Loucy (cell line): ENCODE measurements at regions not wholly inside any gene's neighbourhood (a gene's known extent, or its start where the extent isn't known, plus 50 kb on each side); places are given as distances from the start of the nearest gene placed in this dataset.
"Not testable (repeated sequence)": the region's sequence is repeated elsewhere in the genome, so short reads cannot be mapped to it uniquely, and the experiment has no call there.

Experiments used
- H2AFZ ChIP-seq: fragments of 200-600 bp; sonication (generic); 2 replicates; pipeline ENCODE4 v1.6.0; 2016; ENCODE audit warnings: antibody characterized with exemption, mild to moderate bottlenecking, low read length, moderate library complexity
- H3F3A ChIP-seq: fragments of 200-600 bp; 2 replicates; pipeline ENCODE4 v1.6.0; 2016; ENCODE audit warnings: antibody characterized with exemption, low read depth, mild to moderate bottlenecking
- H3K27me3 ChIP-seq: fragments of 200-600 bp; sonication (generic); 2 replicates; pipeline ENCODE4 v1.6.1; 2014; ENCODE audit warnings: low read length, mild to moderate bottlenecking; ENCODE audit not compliant: insufficient read depth, poor library complexity, severe bottlenecking
- H3K36me3 ChIP-seq: fragments of 200-600 bp; sonication (generic); 2 replicates; pipeline ENCODE4 v1.6.1; 2016; ENCODE audit warnings: low read length; ENCODE audit not compliant: insufficient read depth
- H3K4me1 ChIP-seq: fragments of 200-600 bp; sonication (generic); 2 replicates; pipeline ENCODE4 v1.5.1; 2014; ENCODE audit warnings: low read length, mild to moderate bottlenecking; ENCODE audit not compliant: insufficient read depth, poor library complexity, severe bottlenecking
- H3K4me2 ChIP-seq: fragments of 200-600 bp; sonication (generic); 2 replicates; pipeline ENCODE4 v1.6.0; 2014; ENCODE audit warnings: antibody characterized with exemption, low read length, low read depth, mild to moderate bottlenecking; ENCODE audit not compliant: poor library complexity, severe bottlenecking
- H3K4me3 ChIP-seq: fragments of 200-600 bp; sonication (generic); 2 replicates; pipeline ENCODE4 v1.5.1; 2014; ENCODE audit warnings: low read length, mild to moderate bottlenecking, mixed read lengths; ENCODE audit not compliant: poor library complexity, severe bottlenecking
- H3K79me2 ChIP-seq: fragments of 200-600 bp; sonication (generic); 2 replicates; pipeline ENCODE4 v1.6.1; 2014; ENCODE audit warnings: low read length; ENCODE audit not compliant: insufficient read depth
- H3K9ac ChIP-seq: fragments of 200-600 bp; sonication (generic); 2 replicates; pipeline ENCODE4 v1.6.0; 2014; ENCODE audit warnings: mild to moderate bottlenecking, low read depth, low read length, moderate library complexity; ENCODE audit not compliant: poor library complexity, severe bottlenecking
- H3K9me2 ChIP-seq: fragments of 200-600 bp; sonication (generic); replicated peaks from 2 replicates; pipeline ENCODE4 v1.6.1; 2016; ENCODE audit warnings: low read depth, low read length, mixed read lengths
- H3K9me3 ChIP-seq: fragments of 200-600 bp; sonication (generic); 2 replicates; pipeline ENCODE4 v1.6.1; 2014; ENCODE audit warnings: mild to moderate bottlenecking, antibody characterized with exemption, low read length, low read depth; ENCODE audit not compliant: insufficient read depth
- H4K20me1 ChIP-seq: fragments of 200-600 bp; sonication (generic); 2 replicates; pipeline ENCODE4 v1.6.0; 2014; ENCODE audit warnings: antibody characterized with exemption, low read length, mild to moderate bottlenecking; ENCODE audit not compliant: insufficient read depth, poor library complexity, severe bottlenecking
- CTCF ChIP-seq: fragments of 200-600 bp; sonication (generic); conservative IDR thresholded peaks from 2 replicates; pipeline ENCODE4 v1.5.1; 2014; ENCODE audit warnings: mild to moderate bottlenecking, antibody characterized with exemption, low read length
- EZH2phosphoT487 ChIP-seq: fragments of 200-600 bp; IDR thresholded peaks from 2 replicates; pipeline ENCODE4 v1.6.1; 2018; ENCODE audit warnings: antibody characterized with exemption, mild to moderate bottlenecking, moderate library complexity, borderline replicate concordance

- no peak overlapping the region for H3K4me3 ChIP-seq
- H3K79me2 ChIP-seq = no peaks in the 10 kb centered on the region
- no peak overlapping the region for H3K4me2 ChIP-seq
- H3K27me3 ChIP-seq = no peaks in the 10 kb centered on the region
- H4K20me1 ChIP-seq = no peaks in the 10 kb centered on the region
- no peaks in the 10 kb centered on the region for H3F3A ChIP-seq
- no peak overlapping the region for H3K9ac ChIP-seq
- H3K36me3 ChIP-seq = no peaks in the 10 kb centered on the region
- H3K9me3 ChIP-seq = no peaks in the 10 kb centered on the region
- no peaks in the 10 kb centered on the region for H3K4me1 ChIP-seq
- H3K9me2 ChIP-seq = no peaks in the 10 kb centered on the region
- no peak for TF ChIP-seq CTCF
- no peak for TF ChIP-seq EZH2phosphoT487
- H2AFZ ChIP-seq = no peak overlapping the region
Measured at GRCh38 chr4:131603705-131604104, 1545.4 kb upstream of the PCDH10 start.

- Histone ChIP-seq H3K36me3 (no peaks in the 10 kb centered on the region), H3K79me2 (no peaks in the 10 kb centered on the region), H3F3A (no peaks in the 10 kb centered on the region), H4K20me1 (no peaks in the 10 kb centered on the region), H2AFZ (no peak overlapping the region), H3K9ac (no peak overlapping the region), H3K9me2 (no peaks in the 10 kb centered on the region), H3K4me1 (no peaks in the 10 kb centered on the region), H3K4me3 (no peak overlapping the region), H3K4me2 (no peak overlapping the region), H3K9me3 (no peaks in the 10 kb centered on the region), H3K27me3 (no peaks in the 10 kb centered on the region)
- TF ChIP-seq EZH2phosphoT487 (no peak), CTCF (no peak)
Measured at GRCh38 chr4:131609039-131609438, 1540.1 kb upstream of the PCDH10 start.

DNA sequence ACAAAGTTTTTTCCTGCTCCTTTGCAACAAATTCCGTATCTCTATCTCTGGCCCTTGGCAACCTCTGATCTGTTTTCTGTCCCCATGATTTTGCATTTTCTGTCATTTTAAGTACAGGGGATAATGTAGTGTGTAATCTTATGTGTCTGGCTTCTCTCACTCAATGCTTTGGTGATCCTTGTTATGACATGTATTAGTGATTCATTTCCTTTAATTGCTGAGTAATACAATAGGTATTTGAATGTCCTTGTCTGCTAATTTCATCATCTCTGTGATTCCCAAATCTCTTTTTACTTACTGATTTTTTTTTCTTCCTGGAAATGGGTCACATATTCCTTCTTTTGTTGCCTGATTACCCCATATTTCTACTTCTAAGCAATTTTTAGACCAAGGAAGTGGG lies 1538.6 kb upstream of the PCDH10 start:
- H3K4me3 ChIP-seq, H3K27me3 ChIP-seq, H3F3A ChIP-seq, H4K20me1 ChIP-seq, H3K79me2 ChIP-seq, H3K4me1 ChIP-seq, H3K4me2 ChIP-seq, H3K9me2 ChIP-seq, H3K9ac ChIP-seq, H3K9me3 ChIP-seq, H2AFZ ChIP-seq, H3K36me3 ChIP-seq: not testable (repeated sequence)

GRCh38 chr4:131613086-131613823 lies 1535.8 kb upstream of the PCDH10 start:
- Histone ChIP-seq H3K9me2 (no peaks in the 10 kb centered on the region), H3K36me3 (no peaks in the 10 kb centered on the region), H2AFZ (no peak overlapping the region), H3K4me1 (no peaks in the 10 kb centered on the region), H3K4me3 (no peak overlapping the region), H3K9ac (no peak overlapping the region), H4K20me1 (no peaks in the 10 kb centered on the region), H3K79me2 (no peaks in the 10 kb centered on the region), H3F3A (no peaks in the 10 kb centered on the region), H3K27me3 (no peaks in the 10 kb centered on the region), H3K4me2 (no peak overlapping the region), H3K9me3 (no peaks in the 10 kb centered on the region)
- no peak for TF ChIP-seq CTCF
- TF ChIP-seq EZH2phosphoT487 = no peak
